ENCODE measurements at regions not wholly inside any gene's neighbourhood (a gene's known extent, or its start where the extent isn't known, plus 50 kb on each side); places are given as distances from the start of the nearest gene placed in this dataset.

DNA sequence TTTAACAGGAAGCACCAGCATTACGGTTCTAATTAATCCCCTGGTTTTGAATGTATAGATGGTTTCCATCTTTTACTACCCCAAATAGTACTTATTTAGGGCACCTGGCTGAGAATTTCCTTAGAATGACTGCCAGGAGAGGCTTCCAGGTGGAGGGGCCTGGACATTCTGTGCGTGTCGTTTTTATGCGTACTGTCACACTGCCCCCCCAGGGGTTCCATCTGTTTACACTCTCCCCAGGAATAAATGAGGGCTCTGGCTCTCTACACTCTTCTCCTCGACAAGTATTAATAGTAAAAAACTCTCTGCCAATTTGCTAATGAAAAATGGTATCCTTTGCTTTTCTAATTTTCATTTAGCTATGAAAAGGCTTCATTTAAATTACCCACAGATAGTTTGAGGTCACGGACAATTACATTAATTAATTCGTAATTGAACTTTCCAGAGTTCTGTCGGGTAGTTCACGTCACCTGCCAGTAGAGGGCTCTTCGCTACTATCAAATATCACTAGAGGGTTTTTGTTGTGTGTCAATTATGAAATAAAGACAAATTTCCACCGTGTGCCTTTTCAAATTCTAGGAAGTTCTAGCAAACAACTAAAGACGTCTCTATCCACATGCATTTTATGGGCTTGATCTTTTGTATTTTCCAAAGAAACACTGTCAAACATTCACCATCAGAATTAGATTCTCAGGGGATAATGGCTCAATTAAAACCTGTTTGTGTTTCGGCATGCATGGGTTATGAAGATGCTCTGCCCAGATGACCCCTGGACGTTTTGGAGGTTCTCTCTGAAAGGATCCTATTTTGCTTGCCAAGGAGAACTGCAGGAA is 88.8 kb upstream of the ASB18 start:
- Histone ChIP-seq H3K4me1 (replicated peaks) (no peaks in the 10 kb centered on the region), H3K27me3 (replicated peaks; ENCODE audit: insufficient read depth) (no peaks in the 10 kb centered on the region), H3K27ac (no peak overlapping the region), H3K36me3 (no peaks in the 10 kb centered on the region), H3K9me3 (no peaks in the 10 kb centered on the region), H3K4me3 (no peak overlapping the region)
- no peak for DNase-seq (ENCODE audit: low spot score)
- TF ChIP-seq POLR2AphosphoS5 (IDR thresholded peaks at IDR 0.05), result no peak
- TF ChIP-seq CTCF (IDR thresholded peaks at IDR 0.05), result peak; percentile 71 to 81 (median 78)
- intact Hi-C loops (cut with DNase I), result loop anchor here (2.0 to 10.0 kb wide), 3 partner anchors 219 to 708 kb away; no protein-coding TSS in a partner anchor
- WGBS, result 15% methylated on average over 14 of the region's 14 CpGs

DNA sequence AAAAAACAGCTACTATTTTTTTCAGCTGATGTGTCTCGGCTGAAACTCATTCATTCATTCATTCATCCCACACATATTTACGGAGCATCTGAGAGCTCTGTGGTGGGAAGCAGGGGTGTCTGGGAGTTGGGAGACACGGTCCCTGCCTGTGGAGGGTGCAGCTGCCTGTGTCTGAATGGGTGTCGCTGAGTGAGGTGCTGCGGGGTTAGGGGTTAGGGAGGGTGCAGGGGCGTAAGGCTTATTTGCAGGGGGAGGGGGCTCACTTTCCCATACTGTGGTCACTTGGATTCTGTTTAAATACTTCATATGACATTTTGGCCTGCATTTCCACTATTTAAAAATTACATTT is 89.4 kb upstream of the ASB18 start:
- no peak overlapping the region for H3K4me3 ChIP-seq
- intact Hi-C loops (cut with DNase I), result loop anchor here (2.0 to 10.0 kb wide), 3 partner anchors 219 to 707 kb away; no protein-coding TSS in a partner anchor
- no peak overlapping the region for H3K27ac ChIP-seq
- no peaks in the 10 kb centered on the region for H3K27me3 ChIP-seq (replicated peaks; ENCODE audit: insufficient read depth)
- no peaks in the 10 kb centered on the region for H3K4me1 ChIP-seq (replicated peaks)
- DNase-seq (ENCODE audit: low spot score), result no peak
- WGBS, result 76% methylated on average over 6 of the region's 6 CpGs
- TF ChIP-seq CTCF (IDR thresholded peaks at IDR 0.05), result no peak
- no peak for TF ChIP-seq POLR2AphosphoS5 (IDR thresholded peaks at IDR 0.05)
- TF ChIP-seq POLR2A (IDR thresholded peaks at IDR 0.05), result no peak
- no peaks in the 10 kb centered on the region for H3K9me3 ChIP-seq
- H3K36me3 ChIP-seq, result no peaks in the 10 kb centered on the region

DNA sequence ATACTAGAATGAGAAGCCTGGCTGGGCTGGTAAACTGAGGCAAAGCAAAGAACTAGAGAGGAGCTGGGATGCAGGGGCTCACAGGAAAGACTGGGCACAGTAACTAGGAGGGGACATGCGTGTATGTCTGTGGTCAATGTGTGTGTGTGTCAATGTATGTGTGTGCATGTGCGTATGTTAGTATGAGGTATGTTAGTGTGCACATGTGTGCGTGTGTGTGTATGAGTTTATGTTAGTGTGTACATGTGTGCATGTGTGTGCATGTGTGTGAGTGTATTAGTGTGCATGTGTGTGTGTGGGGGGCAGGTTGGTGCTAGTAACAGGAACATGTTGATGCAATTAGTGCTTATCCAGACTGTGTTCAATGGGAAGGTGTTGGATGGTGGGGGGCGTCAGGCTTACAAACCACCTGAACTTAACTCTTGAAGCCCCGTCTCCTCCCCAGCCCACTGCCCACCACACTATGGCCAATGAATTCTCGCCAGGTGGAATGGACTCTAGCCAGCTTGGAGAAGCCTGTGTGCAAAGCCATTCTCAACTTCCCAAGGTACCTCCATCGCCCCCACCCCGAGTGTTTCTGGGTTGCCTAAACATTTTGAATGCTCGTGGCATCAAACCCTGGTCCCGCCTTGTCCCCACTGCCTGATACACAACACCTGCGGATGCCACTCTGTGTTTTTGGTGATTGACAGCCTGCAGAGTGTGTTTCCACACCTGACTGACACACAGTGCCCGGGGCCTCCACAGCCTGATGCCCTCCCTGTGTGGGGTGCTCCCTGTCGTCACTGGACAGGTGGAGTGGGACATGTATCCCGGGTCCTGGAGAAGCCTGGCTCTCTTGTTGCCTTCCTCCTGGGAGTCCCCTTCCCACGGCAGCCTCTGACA is 90.1 kb upstream of the ASB18 start:
- Histone ChIP-seq H3K27me3 (replicated peaks; ENCODE audit: insufficient read depth) (no peaks in the 10 kb centered on the region), H3K9me3 (no peaks in the 10 kb centered on the region), H3K27ac (no peak overlapping the region), H3K36me3 (no peaks in the 10 kb centered on the region), H3K4me3 (no peak overlapping the region), H3K4me1 (replicated peaks) (no peaks in the 10 kb centered on the region)
- intact Hi-C loops (cut with DNase I), result loop anchor here (5.0 to 10.0 kb wide), 2 partner anchors 218 to 671 kb away; no protein-coding TSS in a partner anchor
- 90% methylated on average over 15 of the region's 15 CpGs for WGBS
- DNase-seq (ENCODE audit: low spot score), result no peak
- no peak for TF ChIP-seq POLR2AphosphoS5 (IDR thresholded peaks at IDR 0.05)
- TF ChIP-seq CTCF (IDR thresholded peaks at IDR 0.05), result no peak

DNA sequence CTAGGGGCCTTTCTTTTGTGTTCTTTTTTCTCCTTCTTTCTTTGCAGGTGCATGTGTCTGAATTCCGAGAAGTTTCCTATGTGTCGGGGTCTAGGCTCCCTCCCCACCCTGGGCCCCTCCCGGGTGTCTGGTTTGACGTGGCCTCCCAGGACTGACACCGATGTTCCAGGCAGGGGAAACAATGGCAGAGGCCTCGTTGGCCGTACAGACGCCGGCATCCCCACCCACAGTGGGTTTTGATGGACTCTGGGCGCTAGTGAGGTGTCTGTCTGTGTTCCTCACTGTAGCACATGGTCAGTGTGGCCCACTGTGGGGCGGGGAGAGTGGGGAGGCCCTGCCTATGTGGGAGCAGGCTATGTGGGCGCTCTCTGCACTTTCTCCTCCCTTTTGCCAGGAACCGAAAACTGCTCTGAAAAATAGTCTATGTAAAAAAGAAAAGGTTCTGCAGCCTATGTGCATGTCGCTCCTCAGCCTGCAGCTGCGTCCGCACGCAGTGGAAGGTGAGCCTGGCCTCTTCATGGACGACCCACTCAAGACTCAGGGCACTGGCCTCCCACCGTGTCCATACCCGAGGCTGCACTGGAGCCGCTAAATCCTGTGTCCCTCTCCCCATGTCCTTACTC is 90.9 kb upstream of the ASB18 start:
- H3K4me3 ChIP-seq, result no peak overlapping the region
- intact Hi-C loops (cut with DNase I), result loop anchor here (5.0 to 10.0 kb wide), 2 partner anchors 217 to 670 kb away; no protein-coding TSS in a partner anchor
- H3K36me3 ChIP-seq, result no peaks in the 10 kb centered on the region
- H3K27ac ChIP-seq, result no peak overlapping the region
- no peaks in the 10 kb centered on the region for H3K4me1 ChIP-seq (replicated peaks)
- TF ChIP-seq POLR2AphosphoS5 (IDR thresholded peaks at IDR 0.05) (no peak), CTCF (IDR thresholded peaks at IDR 0.05) (no peak), POLR2A (IDR thresholded peaks at IDR 0.05) (no peak)
- H3K27me3 ChIP-seq (replicated peaks; ENCODE audit: insufficient read depth), result no peaks in the 10 kb centered on the region
- no peak for DNase-seq (ENCODE audit: low spot score)
- 87% methylated on average over 21 of the region's 21 CpGs for WGBS
- H3K9me3 ChIP-seq, result no peaks in the 10 kb centered on the region
